Kidney glomerular epithelial cell (primary cell): ENCODE measurements at regions not wholly inside any gene's neighbourhood (a gene's known extent, or its start where the extent isn't known, plus 50 kb on each side); places are given as distances from the start of the nearest gene placed in this dataset.
"Not testable (repeated sequence)": the region's sequence is repeated elsewhere in the genome, so short reads cannot be mapped to it uniquely, and the experiment has no call there.

Experiments used
- DNase-seq: peaks from one replicate; lab custom pipeline; 2025; lab: John Stamatoyannopoulos, UW

DNA sequence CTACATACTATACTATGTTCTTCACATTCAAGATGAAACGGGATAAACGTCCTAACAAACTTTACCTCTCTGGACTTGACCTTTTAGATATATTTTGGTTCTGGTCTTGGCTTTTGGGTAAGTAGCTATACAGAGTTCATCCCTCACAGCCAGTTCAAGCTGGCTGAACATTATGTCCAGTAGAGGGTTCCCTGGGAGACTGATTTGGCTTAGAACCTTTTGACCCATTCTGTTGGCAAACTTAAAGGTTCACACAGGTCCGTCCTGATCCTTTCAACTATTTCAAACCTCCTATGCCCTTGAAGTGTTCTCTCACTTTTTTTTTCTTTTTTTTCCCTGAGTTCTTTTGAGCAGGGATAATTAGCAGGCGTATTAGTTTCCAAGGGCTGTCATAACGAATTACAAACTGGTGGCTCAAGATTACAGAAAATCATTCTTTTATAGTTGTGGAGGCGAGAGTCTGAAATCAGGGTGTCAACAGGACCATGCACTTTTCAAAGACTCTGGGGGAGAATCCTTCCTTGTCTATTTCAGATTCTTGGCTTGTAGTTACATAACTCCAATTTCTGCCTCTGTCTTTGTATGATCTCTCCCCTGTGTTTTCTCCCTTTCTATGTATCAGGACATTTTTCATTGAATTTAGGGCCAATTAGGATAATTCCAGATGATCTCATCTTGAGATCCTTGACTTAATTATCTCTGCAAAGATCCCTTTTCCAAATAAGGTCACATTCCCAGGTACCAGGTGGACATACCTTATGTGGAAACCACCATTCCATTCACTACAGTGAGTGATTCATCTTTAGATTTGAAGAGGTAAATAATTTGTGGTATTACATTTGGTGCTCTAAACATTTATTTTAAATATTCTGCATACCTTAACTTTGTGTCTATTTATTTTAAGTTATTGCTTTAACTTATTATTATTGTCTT lies 257.4 kb upstream of the USP25 start:
- DNase-seq: no peak

DNA sequence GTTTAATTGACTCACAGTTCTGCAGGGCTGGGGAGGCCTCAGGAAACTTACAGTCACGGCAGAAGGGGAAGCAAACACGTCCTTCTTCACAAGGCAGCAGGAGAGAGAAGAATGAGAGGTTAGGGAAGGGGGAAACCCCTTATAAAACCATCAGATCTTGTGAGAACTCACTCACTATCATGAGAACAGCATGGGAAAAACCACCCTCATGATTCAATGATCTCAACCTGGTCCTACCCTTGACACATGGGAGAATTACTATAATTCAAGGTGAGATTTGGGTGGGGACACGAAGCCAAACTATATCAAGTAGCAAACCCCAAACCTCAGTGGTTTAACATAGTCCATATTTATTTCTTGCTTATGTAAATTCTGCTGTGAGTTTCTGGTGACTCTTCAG lies 252.0 kb upstream of the USP25 start:
- DNase-seq: not testable (repeated sequence)

DNA sequence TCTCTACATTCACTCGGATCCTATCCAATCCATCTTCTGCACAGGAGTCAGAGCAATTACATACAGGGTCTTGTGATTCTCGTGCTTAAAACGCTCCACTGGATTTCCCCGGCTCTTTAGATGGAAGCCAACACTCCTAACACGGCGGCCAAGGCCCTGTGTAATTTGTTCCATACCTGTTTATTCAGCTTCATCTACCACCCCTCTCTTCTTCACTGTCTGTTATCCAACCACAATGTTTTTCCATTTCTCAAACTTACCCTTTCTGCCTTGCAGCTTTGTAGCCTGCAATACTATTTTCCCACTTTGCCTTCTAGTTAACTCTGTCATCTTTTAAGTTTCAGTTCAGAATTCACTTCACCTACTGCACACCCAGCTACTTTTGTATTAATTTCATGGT lies 249.6 kb upstream of the USP25 start:
- DNase-seq: no peak

DNA sequence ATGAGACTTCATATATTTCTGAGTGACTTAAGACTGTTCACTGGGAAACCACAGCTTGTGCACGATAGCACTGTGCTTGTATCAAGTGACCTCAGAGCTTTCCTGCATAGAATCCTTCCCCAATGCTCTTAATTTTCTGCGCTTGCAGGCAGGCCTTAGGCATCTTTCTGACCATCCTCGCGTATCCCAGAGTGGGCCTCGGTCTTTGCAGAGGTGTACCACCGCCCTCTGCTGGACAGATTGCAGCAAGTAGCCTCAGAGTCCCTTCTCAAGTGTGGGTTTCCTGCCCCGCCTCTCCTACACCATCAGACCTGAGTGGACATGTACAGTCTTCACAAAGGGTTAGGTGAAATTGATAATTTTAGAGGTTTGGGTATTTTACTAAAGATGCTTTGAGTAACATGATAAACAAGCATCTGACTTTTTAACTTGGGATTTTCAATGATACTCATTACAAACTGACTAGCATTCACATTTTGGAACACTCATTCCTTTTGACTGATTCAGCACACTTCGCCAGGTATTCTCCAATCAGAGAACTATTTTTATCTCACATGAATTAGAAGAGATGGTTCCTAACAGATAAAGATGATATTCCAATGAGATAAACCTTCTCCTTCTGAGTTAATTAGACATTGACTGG lies 246.5 kb upstream of the USP25 start:
- DNase-seq: peak; percentile 85

DNA sequence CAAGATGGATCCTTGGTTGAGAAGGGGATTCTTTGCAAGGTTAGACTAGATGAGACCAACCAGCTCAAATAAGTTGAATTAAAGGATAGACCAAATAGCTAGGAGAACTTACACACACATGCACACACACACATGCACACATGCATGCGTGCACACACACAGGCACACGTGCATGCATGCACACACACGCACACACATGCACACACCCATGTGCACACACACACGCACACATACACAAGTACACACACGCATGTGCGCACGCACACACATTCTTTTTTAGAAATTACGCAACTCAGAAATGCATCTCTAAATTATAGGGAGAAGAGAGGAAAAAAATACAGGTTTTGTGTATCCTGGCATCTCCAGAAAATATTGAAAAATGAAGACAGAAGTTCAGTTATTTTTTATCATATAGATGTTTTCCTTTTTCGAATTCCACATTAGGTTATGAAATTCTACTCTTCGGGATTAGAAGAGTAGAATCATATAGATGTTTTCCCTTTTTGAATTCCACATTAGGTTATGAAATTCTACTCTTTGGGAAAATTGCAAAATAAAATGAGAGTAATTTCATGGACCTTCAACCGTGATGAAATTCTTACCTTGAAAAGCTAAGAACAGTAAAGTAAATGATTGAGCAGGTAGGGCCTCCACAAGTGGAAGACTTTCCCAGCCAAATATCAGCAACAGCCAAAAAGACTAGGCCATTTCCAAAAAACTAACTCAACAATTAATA lies 243.2 kb upstream of the USP25 start:
- DNase-seq: no peak

DNA sequence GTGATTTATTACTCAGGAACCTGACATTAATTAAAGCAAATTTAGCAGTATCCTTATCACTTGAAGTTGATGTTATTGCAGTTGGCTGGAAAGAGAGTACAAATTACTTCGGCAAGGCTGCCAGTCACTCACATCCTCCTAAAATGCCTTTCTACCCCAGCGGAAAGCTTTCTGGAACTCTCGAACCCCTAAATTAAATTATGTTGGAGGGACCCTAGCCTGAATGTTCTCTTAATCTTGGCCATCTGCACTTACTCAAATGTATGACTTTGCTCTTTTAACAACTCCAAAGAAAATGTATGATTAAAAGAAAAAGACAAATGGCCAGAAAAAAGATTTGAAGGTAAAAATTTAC lies 242.6 kb upstream of the USP25 start:
- DNase-seq: no peak

DNA sequence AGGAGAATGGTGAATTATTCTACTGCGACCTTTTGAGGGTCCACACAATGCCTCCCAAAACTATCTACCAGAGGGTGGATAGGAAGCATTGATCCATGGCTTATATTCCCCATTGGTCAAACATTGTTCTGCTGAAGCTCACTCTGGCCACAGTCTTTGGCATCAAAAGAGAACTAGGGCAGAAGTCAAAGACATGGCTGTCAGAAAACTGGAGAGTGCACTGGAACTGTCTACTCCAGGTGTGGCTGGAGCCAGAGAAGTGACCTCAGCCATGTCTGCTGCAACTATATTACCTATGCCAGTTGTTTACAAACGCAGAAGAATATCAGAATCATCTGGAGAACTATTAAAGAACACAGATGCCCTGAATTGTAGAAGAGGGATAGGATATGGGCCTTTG lies 238.7 kb upstream of the USP25 start:
- DNase-seq: no peak

DNA sequence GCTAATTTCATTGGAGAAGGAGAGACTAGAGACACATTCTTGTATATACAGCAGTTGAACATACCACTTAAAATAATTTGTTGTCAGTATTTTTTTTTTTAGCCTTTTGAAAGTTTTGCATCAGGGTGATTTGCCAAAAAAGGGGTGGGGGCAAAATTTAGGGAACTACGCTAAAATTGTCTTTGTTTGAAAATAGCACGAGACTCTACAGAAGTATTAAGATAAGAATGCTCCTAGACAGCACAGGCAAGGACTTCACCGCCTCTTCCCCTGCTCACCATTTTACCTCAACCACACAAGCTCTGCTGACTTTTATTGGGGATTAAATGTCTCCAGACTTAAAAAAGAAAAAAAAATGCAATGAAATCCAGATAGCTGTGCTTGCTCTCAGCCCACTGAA lies 236.1 kb upstream of the USP25 start:
- DNase-seq: no peak

DNA sequence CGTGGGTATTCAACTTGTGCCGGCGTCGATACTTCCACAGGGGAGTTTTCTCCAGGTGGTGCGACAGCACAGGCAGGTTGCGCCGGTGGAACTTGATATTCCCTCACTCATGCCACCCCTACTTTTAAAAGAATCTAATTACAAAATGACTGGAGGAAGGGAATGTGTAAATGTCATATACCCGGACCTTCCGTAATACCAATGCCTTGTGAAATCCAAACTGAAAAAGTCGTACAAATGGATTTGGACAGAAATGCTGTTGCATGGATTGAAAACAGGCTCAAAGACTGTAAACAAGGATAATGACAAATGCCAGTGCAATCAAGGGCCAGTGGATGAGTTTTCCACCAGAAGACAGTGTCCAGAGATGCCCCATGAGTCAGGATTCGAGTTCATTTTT lies 235.3 kb upstream of the USP25 start:
- no peak for DNase-seq

DNA sequence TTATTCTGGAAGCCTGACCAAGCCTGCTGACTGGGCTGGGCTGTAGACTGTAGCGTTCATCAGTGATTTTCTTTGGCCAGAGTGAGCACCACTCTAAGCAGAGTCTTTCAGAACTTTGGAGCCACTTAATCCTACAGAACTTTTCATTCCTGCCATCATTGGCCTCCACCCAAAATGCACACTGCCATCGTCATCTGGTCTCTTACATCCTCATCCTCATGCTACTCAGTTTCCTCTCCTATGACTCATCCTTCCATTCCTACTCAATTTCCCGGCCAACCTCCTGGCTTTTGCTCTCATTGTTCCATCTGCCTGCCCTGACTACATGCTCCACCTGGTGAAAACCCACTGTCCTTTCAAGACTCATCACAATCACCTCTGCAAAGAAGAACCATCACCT lies 233.8 kb upstream of the USP25 start:
- DNase-seq: no peak

DNA sequence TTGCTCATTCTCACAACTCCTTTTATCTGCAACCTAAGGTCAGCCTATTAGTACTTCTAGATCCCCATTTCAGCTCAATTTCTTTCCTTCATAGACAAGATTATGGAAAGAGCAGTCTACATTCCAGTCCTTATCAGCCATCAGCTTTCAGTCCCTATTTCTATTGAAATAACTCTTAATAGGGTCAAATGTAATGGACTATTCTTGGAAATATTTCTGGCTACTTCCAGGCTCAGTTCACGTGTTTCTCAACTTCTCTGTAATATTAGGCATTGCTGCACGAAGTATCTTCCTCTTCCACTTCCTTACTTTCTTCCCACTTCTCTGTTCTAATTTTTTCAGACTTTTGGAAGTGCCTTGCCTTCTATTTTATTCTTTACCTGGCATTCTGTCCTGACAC lies 232.9 kb upstream of the USP25 start:
- DNase-seq: no peak

DNA sequence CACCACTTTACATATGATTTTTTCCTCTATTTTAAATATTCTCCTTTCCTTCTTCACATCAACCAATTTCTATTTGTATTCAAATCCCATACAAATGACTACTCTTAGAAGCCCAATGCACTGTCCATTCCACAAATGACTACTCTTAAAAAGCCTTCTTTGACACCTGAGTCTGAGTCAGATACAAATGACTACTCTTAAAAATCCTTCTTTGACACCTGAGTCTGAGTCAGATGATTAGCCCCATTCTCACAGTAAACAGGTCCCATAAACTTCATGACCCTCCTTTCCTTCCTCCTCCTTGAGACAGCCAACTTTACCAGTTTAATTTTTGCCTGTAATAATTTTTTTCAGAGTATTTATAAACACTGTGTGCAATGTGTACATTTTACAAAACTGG lies 231.3 kb upstream of the USP25 start:
- DNase-seq: no peak

DNA sequence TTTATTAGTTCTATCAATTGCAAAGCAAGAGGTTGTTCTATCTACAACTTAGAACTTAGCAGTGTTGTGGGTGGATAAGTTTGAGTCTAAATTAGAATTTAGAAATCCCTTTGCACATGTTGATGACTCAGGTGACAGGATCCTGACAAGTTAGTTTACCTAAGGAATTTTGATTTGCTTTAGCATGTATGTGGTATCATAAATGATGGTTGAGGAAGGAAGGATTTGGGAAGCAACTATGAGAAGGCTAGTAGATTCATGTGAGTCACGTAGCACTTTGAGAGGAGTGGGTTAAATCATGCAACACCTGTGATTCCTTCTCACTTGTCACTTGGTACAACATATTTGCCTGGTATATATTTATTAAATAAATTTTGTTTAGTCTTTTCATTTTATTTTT lies 223.7 kb upstream of the USP25 start:
- no peak for DNase-seq

DNA sequence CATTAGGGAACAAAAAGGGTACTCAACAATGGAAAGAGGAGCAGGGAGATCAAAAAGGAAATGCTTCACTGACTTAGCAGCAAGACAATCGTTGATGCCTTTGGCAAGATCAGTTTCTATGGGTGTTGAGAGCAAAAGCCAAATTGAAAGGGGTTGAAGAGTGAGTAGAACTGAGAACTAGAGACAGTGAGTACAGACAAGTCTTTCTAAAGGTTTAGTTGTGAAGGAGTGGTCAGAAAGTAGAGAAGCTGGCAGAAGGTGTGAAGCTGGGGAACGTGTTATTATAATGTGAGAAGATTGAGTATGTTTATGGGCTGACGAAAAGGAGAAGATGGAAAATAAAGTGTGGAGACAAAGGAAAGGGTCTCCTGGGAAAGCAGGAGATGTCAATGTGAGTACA lies 221.2 kb upstream of the USP25 start:
- DNase-seq: no peak

DNA sequence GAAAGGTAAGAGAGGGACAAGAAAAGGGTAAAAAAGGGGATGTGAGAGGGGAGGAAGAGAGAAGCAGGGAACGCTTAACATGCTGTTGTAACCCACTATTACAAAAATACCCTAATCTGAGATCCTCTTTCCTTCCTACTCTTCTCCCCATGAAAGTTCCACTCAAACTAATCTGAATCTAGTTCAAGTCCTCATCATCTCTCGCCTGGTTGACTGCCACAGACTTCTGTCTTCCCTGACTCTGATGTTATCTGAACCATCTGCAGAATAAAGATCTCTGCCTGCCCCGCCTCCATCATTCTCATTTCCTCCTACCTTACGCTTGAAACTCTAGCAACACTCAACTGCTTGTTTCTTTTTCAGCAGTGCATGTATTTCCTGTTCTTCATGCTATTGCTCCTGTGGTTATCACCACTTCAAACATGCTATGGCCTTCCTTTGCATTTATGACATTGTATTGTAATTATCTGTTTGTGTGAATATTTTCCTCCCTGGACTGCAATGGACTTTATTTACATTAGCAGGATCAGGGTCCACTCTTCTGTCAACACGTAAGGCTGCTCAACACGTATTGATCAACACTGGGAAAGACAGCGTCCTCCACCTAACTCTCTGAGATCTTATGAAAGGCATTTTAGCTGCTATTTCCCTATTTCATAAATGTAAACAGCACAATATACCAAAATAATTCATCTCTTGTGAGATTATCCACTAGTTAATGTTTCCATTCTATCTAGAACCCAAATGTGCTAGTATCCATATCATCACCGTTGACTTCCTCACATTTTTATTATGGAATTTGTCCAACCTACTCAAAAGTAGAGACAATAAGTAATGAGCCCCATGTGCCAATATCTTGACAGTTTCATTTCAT lies 215.5 kb upstream of the USP25 start:
- DNase-seq: no peak

DNA sequence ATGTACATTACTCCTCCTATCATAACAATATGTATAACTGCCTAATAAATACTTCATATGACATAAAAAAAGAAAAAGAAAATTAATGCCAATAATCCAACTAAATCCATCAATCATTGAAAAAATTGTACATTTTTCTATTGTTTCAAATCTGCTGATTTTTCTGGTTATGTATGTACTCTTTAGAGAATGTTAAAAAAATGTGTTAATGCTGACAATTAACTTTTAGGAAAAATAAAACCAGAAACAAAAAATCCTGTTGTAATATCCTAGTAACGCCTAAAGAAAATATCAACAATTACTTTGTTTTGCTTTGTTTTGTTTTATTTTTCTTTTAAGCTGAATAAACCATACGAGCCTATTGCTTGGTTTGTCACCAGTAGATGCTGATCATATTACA lies 213.9 kb upstream of the USP25 start:
- no peak for DNase-seq

DNA sequence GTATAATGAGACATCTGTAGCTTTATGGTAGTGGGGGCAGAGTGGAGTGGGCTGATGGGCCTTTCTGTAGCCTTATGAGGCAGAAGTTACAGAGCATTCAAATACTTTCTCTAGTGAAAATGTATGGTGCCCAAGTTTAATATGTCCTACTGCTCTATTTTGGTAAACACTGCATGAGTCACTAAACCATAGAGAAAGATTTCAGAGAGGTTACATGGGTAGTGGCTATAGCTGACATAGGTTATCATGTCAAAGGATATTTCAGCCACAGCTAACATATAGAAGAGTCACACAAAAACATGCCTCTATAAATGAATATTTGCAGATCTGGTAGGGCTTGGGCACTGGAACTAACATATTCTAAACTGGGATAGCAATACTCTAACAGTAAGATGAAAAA lies 212.4 kb upstream of the USP25 start:
- no peak for DNase-seq

DNA sequence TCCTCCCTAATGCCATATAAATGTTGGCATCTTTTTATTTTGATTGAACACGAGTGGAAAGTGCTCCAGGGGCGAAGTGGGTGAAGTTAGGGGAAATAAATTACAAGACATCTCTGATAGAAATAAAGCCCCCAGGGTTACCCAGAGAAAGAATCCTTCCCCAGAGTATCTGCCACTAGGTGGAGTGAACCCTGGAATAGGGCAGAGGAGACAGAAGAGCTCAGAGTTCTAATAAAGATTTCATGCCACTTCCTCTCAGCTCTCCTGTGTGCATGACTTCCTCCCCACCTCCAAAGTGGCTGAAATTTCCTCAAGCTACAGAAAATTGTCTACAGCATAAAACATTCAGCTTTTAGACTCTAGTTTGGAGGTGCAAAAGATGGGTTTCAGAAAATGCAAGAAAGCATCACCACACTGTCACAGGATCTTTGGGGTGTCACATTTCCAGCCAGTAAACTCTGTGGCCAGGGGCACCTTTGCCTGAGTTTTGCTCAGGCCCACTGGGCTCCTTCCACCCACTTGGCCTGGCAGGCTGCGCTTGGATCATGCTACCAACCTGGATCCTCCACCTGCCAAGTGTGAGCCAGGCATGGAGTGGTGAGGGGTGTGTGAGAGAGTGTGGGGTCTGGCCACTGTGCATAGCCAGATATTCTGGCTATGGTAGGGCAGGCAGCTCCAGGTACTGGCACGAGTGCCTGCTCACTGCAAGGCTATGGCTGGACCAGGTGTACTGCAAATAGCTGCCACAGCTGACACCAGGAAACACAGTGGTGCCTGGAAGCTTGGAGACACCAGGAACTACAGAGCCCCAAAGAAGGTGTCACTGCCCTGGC lies 208.8 kb upstream of the USP25 start:
- no peak for DNase-seq

DNA sequence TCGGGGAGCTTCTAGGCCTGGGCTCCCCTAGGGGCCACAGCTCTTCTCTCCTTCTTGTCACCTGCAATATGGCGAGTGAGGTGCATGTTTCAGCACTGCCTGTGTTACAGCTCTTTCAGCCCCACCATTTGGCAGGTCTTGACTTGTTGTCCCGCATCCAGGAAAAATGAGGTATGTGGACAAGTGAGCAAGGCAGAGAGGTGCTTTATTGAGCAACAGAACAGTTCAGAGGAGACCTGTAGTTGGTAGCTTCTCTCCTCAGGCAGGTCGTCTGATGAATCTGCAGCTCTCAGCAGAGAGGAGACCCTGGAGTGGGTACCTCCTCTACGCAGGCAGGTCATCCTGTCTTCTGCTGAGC lies 208.2 kb upstream of the USP25 start:
- no peak for DNase-seq

DNA sequence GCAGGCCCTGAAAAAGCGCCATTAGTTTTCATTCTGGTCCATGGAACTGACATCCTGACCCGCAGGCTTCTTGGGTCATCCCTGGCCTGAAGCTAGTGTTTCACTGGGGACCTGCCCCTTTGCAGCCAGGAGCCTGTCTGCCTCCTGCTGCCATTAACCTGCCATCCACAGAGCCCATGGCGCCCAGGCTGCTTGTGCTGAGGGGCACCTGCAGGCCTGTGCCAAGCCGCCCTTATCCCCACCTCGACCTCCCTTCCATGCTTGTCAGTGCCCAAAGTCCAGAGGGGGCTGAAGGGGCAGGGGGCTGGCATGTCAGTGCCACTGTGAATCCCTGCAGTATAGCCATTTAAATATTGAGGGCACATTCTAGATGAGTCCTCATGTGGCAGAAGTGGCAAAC lies 207.6 kb upstream of the USP25 start:
- no peak for DNase-seq

DNA sequence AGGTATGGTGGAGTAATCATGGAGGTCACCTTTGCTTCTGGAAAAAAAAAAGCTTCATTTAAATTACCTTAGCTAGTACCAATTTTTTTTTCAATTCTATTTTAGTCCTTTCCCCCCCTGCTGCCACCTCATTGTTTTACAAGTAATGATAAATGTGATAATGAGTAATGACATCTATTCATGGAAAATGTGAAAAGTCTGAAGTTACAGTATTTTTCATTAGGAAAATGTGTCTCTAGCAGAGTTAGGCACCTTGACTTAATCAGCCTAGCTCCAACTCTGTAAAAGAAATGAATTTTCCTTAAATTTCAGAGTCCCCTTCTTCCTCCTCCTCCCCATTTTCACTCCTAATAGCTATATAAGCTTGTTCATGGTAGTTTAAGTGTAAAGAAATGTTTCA lies 204.9 kb upstream of the USP25 start:
- DNase-seq: no peak
